ENCODE measurements at regions not wholly inside any gene's neighbourhood (a gene's known extent, or its start where the extent isn't known, plus 50 kb on each side); places are given as distances from the start of the nearest gene placed in this dataset.
A peak's percentile ranks its signal among the peaks of the same experiment; 100 is the strongest.
"Not testable (repeated sequence)": the region's sequence is repeated elsewhere in the genome, so short reads cannot be mapped to it uniquely, and the experiment has no call there.

DNA sequence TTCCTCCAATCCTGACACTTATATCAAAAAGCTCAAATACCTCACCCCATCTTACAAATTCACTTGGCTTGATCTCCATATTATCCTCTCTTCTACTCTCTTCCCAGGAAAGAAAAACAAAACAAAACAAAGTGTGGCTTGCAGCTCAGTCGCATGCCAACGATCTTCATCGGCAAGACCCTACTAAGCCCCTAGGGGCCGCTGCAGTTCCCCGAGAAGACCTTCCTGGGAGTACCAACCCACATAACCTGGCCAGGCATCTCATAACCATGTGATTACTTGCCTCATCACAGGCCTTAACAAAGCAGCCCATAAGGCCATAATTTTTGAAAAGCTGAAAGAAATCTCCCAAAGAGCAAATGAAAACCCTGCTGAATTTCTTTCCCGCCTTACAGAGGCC lies 103.7 kb downstream of the ZNF92 start:
- Histone ChIP-seq H3K4me3 (ENCODE audit: insufficient read depth, low read length, poor library complexity, severe bottlenecking) (peak overlapping the region; percentile 19), H3F3A (ENCODE audit: insufficient read depth) (peaks cover 4% of the 10 kb centered on the region; the same call in 1 of the 2 replicates), H3K27ac (ENCODE audit: low read depth, low read length) (peak overlapping the region; percentile 89), H3K36me3 (ENCODE audit: low read length) (peaks cover 6% of the 10 kb centered on the region), H3K27me3 (ENCODE audit: low read length) (no peaks in the 10 kb centered on the region), H4K20me1 (ENCODE audit: low read depth, low read length) (no peaks in the 10 kb centered on the region), H3K9me3 (ENCODE audit: insufficient read depth, low read length) (peaks cover 8% of the 10 kb centered on the region; the same call in 1 of the 2 replicates), H3K9ac (ENCODE audit: low read length) (no peak overlapping the region), H3K79me2 (ENCODE audit: insufficient read depth, low read length) (no peaks in the 10 kb centered on the region), H2AFZ (ENCODE audit: low read depth, low read length, severe bottlenecking) (no peak overlapping the region), H3K4me2 (ENCODE audit: low read depth, low read length, poor library complexity, severe bottlenecking) (peak overlapping the region; percentile 52), H3K9me2 (replicated peaks; ENCODE audit: insufficient read depth, low read length) (no peaks in the 10 kb centered on the region)
- TF ChIP-seq EZH2phosphoT487 (conservative IDR thresholded peaks at IDR 0.05; ENCODE audit: low read length) = no peak
- TF ChIP-seq, protein P1, sequence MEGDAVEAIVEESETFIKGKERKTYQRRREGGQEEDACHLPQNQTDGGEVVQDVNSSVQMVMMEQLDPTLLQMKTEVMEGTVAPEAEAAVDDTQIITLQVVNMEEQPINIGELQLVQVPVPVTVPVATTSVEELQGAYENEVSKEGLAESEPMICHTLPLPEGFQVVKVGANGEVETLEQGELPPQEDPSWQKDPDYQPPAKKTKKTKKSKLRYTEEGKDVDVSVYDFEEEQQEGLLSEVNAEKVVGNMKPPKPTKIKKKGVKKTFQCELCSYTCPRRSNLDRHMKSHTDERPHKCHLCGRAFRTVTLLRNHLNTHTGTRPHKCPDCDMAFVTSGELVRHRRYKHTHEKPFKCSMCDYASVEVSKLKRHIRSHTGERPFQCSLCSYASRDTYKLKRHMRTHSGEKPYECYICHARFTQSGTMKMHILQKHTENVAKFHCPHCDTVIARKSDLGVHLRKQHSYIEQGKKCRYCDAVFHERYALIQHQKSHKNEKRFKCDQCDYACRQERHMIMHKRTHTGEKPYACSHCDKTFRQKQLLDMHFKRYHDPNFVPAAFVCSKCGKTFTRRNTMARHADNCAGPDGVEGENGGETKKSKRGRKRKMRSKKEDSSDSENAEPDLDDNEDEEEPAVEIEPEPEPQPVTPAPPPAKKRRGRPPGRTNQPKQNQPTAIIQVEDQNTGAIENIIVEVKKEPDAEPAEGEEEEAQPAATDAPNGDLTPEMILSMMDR (IDR thresholded peaks at IDR 0.05; ENCODE audit: insufficient read depth, low read length, poor library complexity, severe bottlenecking) = peak; percentile 80

DNA sequence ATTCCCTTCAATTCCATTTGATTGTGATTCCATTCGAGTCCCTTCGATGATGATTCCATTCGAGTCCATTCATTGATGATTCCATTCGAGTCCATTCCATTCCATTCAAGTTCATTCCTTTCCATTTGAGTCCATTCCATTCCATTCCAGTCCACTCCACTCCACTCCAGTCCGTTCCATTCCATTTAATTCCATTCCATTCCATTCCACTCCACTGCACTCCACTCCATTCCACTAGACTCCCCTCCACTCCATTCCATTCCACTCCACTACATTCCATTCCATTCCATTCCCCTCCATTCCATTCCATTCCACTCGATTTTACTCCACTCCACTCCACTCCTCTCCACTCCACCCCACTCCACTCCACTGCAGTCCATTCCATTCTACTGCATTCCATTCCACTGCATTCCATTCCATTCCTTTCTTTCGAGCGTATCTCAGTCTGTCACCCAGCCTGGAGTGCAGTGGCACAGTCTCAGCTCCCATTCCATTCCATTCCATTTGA lies 115.7 kb downstream of the ZNF92 start:
- peaks cover 5% of the 10 kb centered on the region; the same call in 1 of the 2 replicates for H3K36me3 ChIP-seq (ENCODE audit: low read length)
- H4K20me1 ChIP-seq (ENCODE audit: low read depth, low read length) = no peaks in the 10 kb centered on the region
- no peaks in the 10 kb centered on the region for H3K9me2 ChIP-seq (replicated peaks; ENCODE audit: insufficient read depth, low read length)
- TF ChIP-seq, protein P1 (IDR thresholded peaks at IDR 0.05; ENCODE audit: insufficient read depth, low read length, poor library complexity, severe bottlenecking) = no peak
- TF ChIP-seq EZH2phosphoT487 (conservative IDR thresholded peaks at IDR 0.05; ENCODE audit: low read length) = no peak
- no peaks in the 10 kb centered on the region for H3K79me2 ChIP-seq (ENCODE audit: insufficient read depth, low read length)
- no peak overlapping the region for H3K4me2 ChIP-seq (ENCODE audit: low read depth, low read length, poor library complexity, severe bottlenecking)
- H3K4me3 ChIP-seq (ENCODE audit: insufficient read depth, low read length, poor library complexity, severe bottlenecking) = no peak overlapping the region
- no peak overlapping the region for H3K27ac ChIP-seq (ENCODE audit: low read depth, low read length)
- peaks cover 20% of the 10 kb centered on the region for H3F3A ChIP-seq (ENCODE audit: insufficient read depth)
- H3K27me3 ChIP-seq (ENCODE audit: low read length) = no peaks in the 10 kb centered on the region
- no peak overlapping the region for H3K9ac ChIP-seq (ENCODE audit: low read length)
- H2AFZ ChIP-seq (ENCODE audit: low read depth, low read length, severe bottlenecking) = no peak overlapping the region
- peaks cover 31% of the 10 kb centered on the region; the same call in 1 of the 2 replicates for H3K9me3 ChIP-seq (ENCODE audit: insufficient read depth, low read length)

DNA sequence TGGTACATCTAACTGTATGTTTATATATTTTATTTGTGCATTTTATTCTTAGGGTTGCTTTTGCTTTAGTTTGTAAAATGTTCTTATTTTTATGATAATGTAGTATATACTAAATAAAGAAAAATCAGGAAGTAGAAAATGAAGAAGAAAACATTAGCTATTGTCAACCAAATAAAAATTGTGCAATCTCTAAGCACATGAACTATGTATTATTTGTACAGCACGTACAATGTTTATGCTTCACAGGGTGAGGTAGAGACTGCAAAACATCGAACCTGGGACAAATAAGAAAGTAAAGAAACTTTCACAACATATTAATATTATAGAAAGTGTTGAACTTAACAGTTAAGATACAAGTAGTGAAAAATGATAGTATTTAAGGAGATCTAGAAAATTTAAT lies 123.0 kb downstream of the ZNF92 start:
- not testable (repeated sequence) for H3K9me3 ChIP-seq (ENCODE audit: insufficient read depth, low read length); H3K27me3 ChIP-seq (ENCODE audit: low read length); H3K27ac ChIP-seq (ENCODE audit: low read depth, low read length); H3K4me2 ChIP-seq (ENCODE audit: low read depth, low read length, poor library complexity, severe bottlenecking); H4K20me1 ChIP-seq (ENCODE audit: low read depth, low read length); H3K79me2 ChIP-seq (ENCODE audit: insufficient read depth, low read length); H3K4me3 ChIP-seq (ENCODE audit: insufficient read depth, low read length, poor library complexity, severe bottlenecking); H3K36me3 ChIP-seq (ENCODE audit: low read length); H3K9ac ChIP-seq (ENCODE audit: low read length); H2AFZ ChIP-seq (ENCODE audit: low read depth, low read length, severe bottlenecking); H3K9me2 ChIP-seq (replicated peaks; ENCODE audit: insufficient read depth, low read length); H3F3A ChIP-seq (ENCODE audit: insufficient read depth)

DNA sequence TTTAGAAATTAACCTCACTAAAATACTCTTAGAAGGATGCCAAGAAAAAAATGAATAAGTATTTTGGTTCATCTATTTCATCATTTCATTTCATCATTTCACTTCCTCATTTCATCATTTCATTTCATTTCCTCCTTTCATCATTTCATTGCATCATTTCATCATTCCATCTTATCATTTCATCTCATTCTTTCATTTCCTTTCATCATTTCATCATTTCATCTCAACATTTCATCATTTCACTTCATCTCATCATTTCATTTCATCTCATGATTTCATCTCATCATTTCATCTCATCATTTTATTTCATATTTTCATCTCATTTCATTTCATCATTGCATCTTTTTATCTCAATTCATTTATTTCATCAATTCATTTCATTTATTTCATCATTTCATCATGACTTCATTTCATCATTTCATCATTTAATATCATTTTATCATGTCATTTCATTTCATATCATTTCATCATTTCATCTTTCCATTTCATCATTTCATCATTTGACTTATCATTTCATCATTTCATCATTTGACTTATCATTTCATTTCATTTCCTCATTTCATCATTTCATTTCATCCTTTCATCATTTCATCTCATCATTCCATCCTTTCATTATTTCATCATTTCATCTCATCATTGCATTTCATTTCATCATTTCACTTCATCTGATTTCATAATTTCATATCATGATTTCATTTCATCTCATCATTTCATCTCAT lies 129.9 kb downstream of the ZNF92 start:
- no peak overlapping the region for H3K4me3 ChIP-seq (ENCODE audit: insufficient read depth, low read length, poor library complexity, severe bottlenecking)
- no peaks in the 10 kb centered on the region for H3K27me3 ChIP-seq (ENCODE audit: low read length)
- H3K36me3 ChIP-seq (ENCODE audit: low read length) = peaks cover 4% of the 10 kb centered on the region; the same call in 1 of the 2 replicates
- no peak overlapping the region for H2AFZ ChIP-seq (ENCODE audit: low read depth, low read length, severe bottlenecking)
- H3K9ac ChIP-seq (ENCODE audit: low read length) = no peak overlapping the region
- H3F3A ChIP-seq (ENCODE audit: insufficient read depth) = peaks cover 8% of the 10 kb centered on the region; the same call in 1 of the 2 replicates
- peaks cover 3% of the 10 kb centered on the region; the same call in 1 of the 2 replicates for H3K9me3 ChIP-seq (ENCODE audit: insufficient read depth, low read length)
- H3K79me2 ChIP-seq (ENCODE audit: insufficient read depth, low read length) = no peaks in the 10 kb centered on the region
- H4K20me1 ChIP-seq (ENCODE audit: low read depth, low read length) = no peaks in the 10 kb centered on the region
- no peaks in the 10 kb centered on the region for H3K9me2 ChIP-seq (replicated peaks; ENCODE audit: insufficient read depth, low read length)
- TF ChIP-seq, protein P1 (IDR thresholded peaks at IDR 0.05; ENCODE audit: insufficient read depth, low read length, poor library complexity, severe bottlenecking) = no peak
- TF ChIP-seq EZH2phosphoT487 (conservative IDR thresholded peaks at IDR 0.05; ENCODE audit: low read length) = no peak
- no peak overlapping the region for H3K4me2 ChIP-seq (ENCODE audit: low read depth, low read length, poor library complexity, severe bottlenecking)
- H3K27ac ChIP-seq (ENCODE audit: low read depth, low read length) = no peak overlapping the region

DNA sequence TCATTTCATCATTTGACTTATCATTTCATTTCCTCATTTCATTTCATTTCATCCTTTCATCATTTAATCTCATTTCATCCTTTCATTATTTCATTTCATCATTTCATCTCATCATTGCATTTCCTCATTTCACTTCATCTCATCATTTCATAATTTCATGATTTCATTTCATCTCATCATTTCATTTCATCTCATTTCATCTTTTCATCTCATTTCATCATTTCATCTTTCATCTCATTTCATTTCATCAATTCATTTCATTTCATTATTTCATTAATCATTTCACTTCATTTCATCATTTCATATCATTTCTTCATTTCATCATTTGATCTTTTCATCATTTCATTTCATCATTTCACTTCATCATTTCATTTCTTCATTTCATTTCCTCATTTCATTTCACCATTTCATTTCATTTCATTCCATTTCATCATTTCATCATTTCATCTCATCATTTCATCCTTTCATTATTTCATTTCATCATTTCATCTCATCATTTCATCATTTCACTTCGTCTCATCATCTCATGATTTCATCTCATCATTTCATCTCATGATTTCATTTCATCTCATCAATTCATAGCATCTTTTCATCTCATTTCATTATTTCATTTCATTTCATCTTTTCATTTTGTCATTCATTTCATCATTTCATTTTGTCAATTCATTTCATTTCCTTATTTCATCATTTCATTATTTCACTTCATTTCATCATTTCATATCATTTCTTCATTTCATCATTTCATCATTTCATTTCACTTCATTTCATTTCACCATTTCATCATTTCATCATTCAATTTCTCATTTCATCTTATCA lies 131.1 kb downstream of the ZNF92 start:
- not testable (repeated sequence) for H3K4me3 ChIP-seq (ENCODE audit: insufficient read depth, low read length, poor library complexity, severe bottlenecking); H3F3A ChIP-seq (ENCODE audit: insufficient read depth); H3K27me3 ChIP-seq (ENCODE audit: low read length); H3K79me2 ChIP-seq (ENCODE audit: insufficient read depth, low read length); H4K20me1 ChIP-seq (ENCODE audit: low read depth, low read length); H2AFZ ChIP-seq (ENCODE audit: low read depth, low read length, severe bottlenecking); H3K27ac ChIP-seq (ENCODE audit: low read depth, low read length); H3K36me3 ChIP-seq (ENCODE audit: low read length); H3K9me2 ChIP-seq (replicated peaks; ENCODE audit: insufficient read depth, low read length); H3K9me3 ChIP-seq (ENCODE audit: insufficient read depth, low read length); H3K4me2 ChIP-seq (ENCODE audit: low read depth, low read length, poor library complexity, severe bottlenecking); H3K9ac ChIP-seq (ENCODE audit: low read length)
